GM23338 (cell line): ENCODE measurements at regions not wholly inside any gene's neighbourhood (a gene's known extent, or its start where the extent isn't known, plus 50 kb on each side); places are given as distances from the start of the nearest gene placed in this dataset.

Experiments
- ATAC-seq: fragments of 200-7000 bp; cut with Tn5 transposase; 3 replicates; pipeline ENCODE4 v1.9.1; 2020
- DNase-seq: peaks from one replicate; pipeline ENCODE4 v3.0.0-alpha.2; 2015; ENCODE audit warnings: low spot score
- H2AFZ ChIP-seq: fragments of 200-600 bp; sonication (generic); 2 replicates; pipeline ENCODE4 v1.8.0; 2016; ENCODE audit warnings: antibody characterized with exemption, mild to moderate bottlenecking, moderate library complexity
- H3F3A ChIP-seq: fragments of 200-600 bp; sonication (generic); replicated peaks from 2 replicates; pipeline ENCODE4 v1.8.0; 2017; ENCODE audit warnings: antibody characterized with exemption, mixed run types, low read depth
- H3K27ac ChIP-seq: fragments of 200-600 bp; sonication (generic); 2 replicates; pipeline ENCODE4 v1.6.1; 2016; ENCODE audit warnings: low read depth
- H3K27me3 ChIP-seq: fragments of 200-600 bp; sonication (generic); 2 replicates; pipeline ENCODE4 v1.8.0; 2016; ENCODE audit warnings: mild to moderate bottlenecking, mixed run types, moderate library complexity; ENCODE audit not compliant: insufficient read depth
- H3K36me3 ChIP-seq: fragments of 200-600 bp; sonication (generic); 2 replicates; pipeline ENCODE4 v1.8.0; 2016; ENCODE audit warnings: mild to moderate bottlenecking; ENCODE audit not compliant: insufficient read depth
- H3K4me1 ChIP-seq: fragments of 200-600 bp; sonication (generic); 2 replicates; pipeline ENCODE4 v1.8.0; 2016; ENCODE audit warnings: mild to moderate bottlenecking, moderate library complexity; ENCODE audit not compliant: insufficient read depth
- H3K4me2 ChIP-seq: fragments of 200-600 bp; sonication (generic); 2 replicates; pipeline ENCODE4 v1.7.1; 2017; ENCODE audit warnings: mixed run types
- H3K4me3 ChIP-seq: fragments of 200-600 bp; sonication (generic); 2 replicates; pipeline ENCODE4 v1.6.1; 2016; ENCODE audit warnings: mixed run types
- H3K79me2 ChIP-seq: fragments of 200-600 bp; sonication (generic); replicated peaks from 2 replicates; pipeline ENCODE4 v1.8.0; 2017; ENCODE audit warnings: mild to moderate bottlenecking; ENCODE audit not compliant: insufficient read depth
- H3K9me2 ChIP-seq: fragments of 200-600 bp; sonication (generic); 2 replicates; pipeline ENCODE4 v1.8.0; 2017; ENCODE audit not compliant: insufficient read depth
- H4K20me1 ChIP-seq: fragments of 200-600 bp; sonication (generic); replicated peaks from 2 replicates; pipeline ENCODE4 v1.8.0; 2017; ENCODE audit warnings: mild to moderate bottlenecking; ENCODE audit not compliant: insufficient read depth
- H3K27ac Mint-ChIP-seq: 2 replicates; pipeline ENCODE4 v1.8.0; 2020; ENCODE audit warnings: inconsistent platforms, mild to moderate bottlenecking, moderate library complexity, mixed read lengths
- H3K27me3 Mint-ChIP-seq: 3 replicates; pipeline ENCODE4 v1.8.0; 2022; ENCODE audit warnings: low read depth, mild to moderate bottlenecking, moderate library complexity, mixed read lengths, inconsistent platforms; ENCODE audit not compliant: insufficient read depth, poor library complexity
- H3K36me3 Mint-ChIP-seq: 3 replicates; pipeline ENCODE4 v1.8.0; 2021; ENCODE audit warnings: low read depth, mild to moderate bottlenecking, inconsistent platforms, moderate library complexity, mixed read lengths
- H3K4me1 Mint-ChIP-seq: 3 replicates; pipeline ENCODE4 v1.8.0; 2020; ENCODE audit warnings: mild to moderate bottlenecking, inconsistent platforms, mixed read lengths
- H3K4me3 Mint-ChIP-seq: 3 replicates; pipeline ENCODE4 v1.8.0; 2021; ENCODE audit warnings: moderate library complexity, mild to moderate bottlenecking, inconsistent platforms, mixed read lengths
- H3K9me3 Mint-ChIP-seq: 3 replicates; pipeline ENCODE4 v1.8.0; 2020; ENCODE audit warnings: moderate library complexity, mild to moderate bottlenecking, inconsistent platforms, mixed read lengths
- CREB1 ChIP-seq: fragments of 250-450 bp; sonication (Bioruptor Pico); IDR thresholded peaks from 2 replicates; pipeline ENCODE4 v1.5.0; 2020; ENCODE audit warnings: low read depth, mild to moderate bottlenecking, moderate library complexity
- CTCF ChIP-seq, 2 experiments: fragments of 200-600 bp in 1 of 2; sonication (generic) in 1 of 2; conservative IDR thresholded peaks; 2 replicates each; pipeline versions ENCODE4 v1.5.1 to v1.6.1; 2016 to 2017; ENCODE audit warnings: antibody characterized with exemption in 2 of 2, low read depth in 2 of 2, mild to moderate bottlenecking in 2 of 2, moderate library complexity in 1 of 2
- EZH2 ChIP-seq: fragments of 200-600 bp; sonication (generic); IDR thresholded peaks from one replicate; pipeline ENCODE4 v1.8.0; 2017; ENCODE audit warnings: antibody characterized with exemption, mild to moderate bottlenecking, low read depth; ENCODE audit not compliant: unreplicated experiment
- NANOG ChIP-seq: IDR thresholded peaks from 2 replicates; pipeline ENCODE4 v1.6.1; 2016; ENCODE audit warnings: antibody characterized with exemption, borderline replicate concordance
- REST ChIP-seq: IDR thresholded peaks from one replicate; pipeline ENCODE4 v1.6.1; 2018; ENCODE audit warnings: antibody characterized with exemption; ENCODE audit not compliant: unreplicated experiment
- ZNF114 ChIP-seq: fragments of 250-450 bp; sonication (Bioruptor Pico); IDR thresholded peaks from 2 replicates; pipeline ENCODE4 v1.5.0; 2020; ENCODE audit warnings: mild to moderate bottlenecking, moderate library complexity
- ZNF331 ChIP-seq: fragments of 250-450 bp; sonication (Bioruptor Pico); IDR thresholded peaks from 2 replicates; pipeline ENCODE4 v1.5.0; 2020; ENCODE audit warnings: low read depth, mild to moderate bottlenecking, moderate library complexity
- ZNF462 ChIP-seq: fragments of 250-450 bp; sonication (Bioruptor Pico); IDR thresholded peaks from 2 replicates; pipeline ENCODE4 v1.5.0; 2020; ENCODE audit warnings: mild to moderate bottlenecking, moderate library complexity

GRCh38 chr2:41129988-41130387 lies 678.1 kb upstream of the SLC8A1 start:
- ATAC-seq (no peak), DNase-seq (no peak)
- no peaks in the 10 kb centered on the region for H4K20me1 ChIP-seq
- Mint-ChIP-seq H3K4me3 (no peak overlapping the region), H3K9me3 (peaks cover 15% of the 10 kb centered on the region), H3K36me3 (peaks cover 10% of the 10 kb centered on the region), H3K27ac (no peak overlapping the region), H3K4me1 (no peaks in the 10 kb centered on the region; the same call in 2 of the 3 replicates), H3K27me3 (no peaks in the 10 kb centered on the region)
- no peaks in the 10 kb centered on the region for H3K79me2 ChIP-seq
- no peaks in the 10 kb centered on the region for H3K9me2 ChIP-seq
- no peak overlapping the region for H3K4me2 ChIP-seq
- no peaks in the 10 kb centered on the region for H3K27me3 ChIP-seq
- H3K27ac ChIP-seq = no peak overlapping the region
- H3K4me1 ChIP-seq = no peaks in the 10 kb centered on the region
- H3F3A ChIP-seq = no peaks in the 10 kb centered on the region
- no peak overlapping the region for H2AFZ ChIP-seq
- H3K36me3 ChIP-seq = 0 out of 2 replicates have a peak, but pooled peaks cover 3% of the 10 kb centered on the region
- TF ChIP-seq ZNF114 (CRISPR knock-in tag) (no peak), ZNF331 (no peak), NANOG (no peak), CTCF (conservative IDR thresholded peaks at IDR 0.05; ENCODE audit: low read depth in 2 of 2) (no peak), CREB1 (CRISPR knock-in tag) (no peak), REST (no peak), EZH2 (no peak), ZNF462 (CRISPR knock-in tag) (no peak)
- H3K4me3 ChIP-seq = no peak overlapping the region
